Uterus (tissue), 2 donors: ENCODE measurements at regions not wholly inside any gene's neighbourhood (a gene's known extent, or its start where the extent isn't known, plus 50 kb on each side); places are given as distances from the start of the nearest gene placed in this dataset.

Experiments
- CTCF ChIP-seq, 4 experiments: fragments of 200-600 bp in 2 of 4; fragments of 450-650 bp in 2 of 4; sonication (generic) in 2 of 4; IDR thresholded peaks; one replicate each; pipeline ENCODE4 v1.5.1; 2016 to 2019; ENCODE audit warnings: antibody characterized with exemption in 4 of 4, mild to moderate bottlenecking in 2 of 4, moderate library complexity in 1 of 4
- POLR2A ChIP-seq, 2 donors: fragments of 450-650 bp; IDR thresholded peaks; one replicate each; pipeline ENCODE4 v1.6.1; 2016; ENCODE audit warnings: antibody characterized with exemption in 2 of 2, mild to moderate bottlenecking in 1 of 2, moderate library complexity in 1 of 2

DNA sequence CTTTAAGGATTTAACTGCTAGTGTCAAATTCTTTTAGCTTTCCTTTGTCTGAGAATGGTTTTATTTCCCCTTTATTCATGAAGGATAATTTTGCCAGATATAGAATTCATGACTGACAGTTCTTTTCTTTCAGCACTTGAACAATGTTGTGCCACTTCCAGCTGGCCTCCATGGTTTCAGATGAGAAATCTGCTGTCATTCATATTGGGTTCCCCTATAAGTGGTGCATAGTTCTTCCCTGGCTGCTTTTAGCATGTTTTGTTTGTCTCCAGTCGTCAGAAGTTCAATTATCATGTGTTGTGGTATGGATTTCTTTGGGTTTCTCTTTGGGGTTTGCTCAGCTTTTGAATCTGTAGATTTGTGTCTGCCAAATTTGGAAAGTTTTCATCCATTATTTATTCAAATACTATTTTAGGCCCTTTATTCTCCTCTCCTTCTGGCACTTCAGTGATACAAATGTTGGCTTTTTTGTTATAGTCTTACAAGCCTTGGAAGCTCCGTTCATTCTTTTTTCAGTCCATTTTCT, 76.3 kb upstream of the TGM3 start:
- no peak for TF ChIP-seq CTCF (IDR thresholded peaks at IDR 0.05)
- TF ChIP-seq POLR2A (IDR thresholded peaks at IDR 0.05), result no peak
